ENCODE measurements at regions not wholly inside any gene's neighbourhood (a gene's known extent, or its start where the extent isn't known, plus 50 kb on each side); places are given as distances from the start of the nearest gene placed in this dataset.

DNA sequence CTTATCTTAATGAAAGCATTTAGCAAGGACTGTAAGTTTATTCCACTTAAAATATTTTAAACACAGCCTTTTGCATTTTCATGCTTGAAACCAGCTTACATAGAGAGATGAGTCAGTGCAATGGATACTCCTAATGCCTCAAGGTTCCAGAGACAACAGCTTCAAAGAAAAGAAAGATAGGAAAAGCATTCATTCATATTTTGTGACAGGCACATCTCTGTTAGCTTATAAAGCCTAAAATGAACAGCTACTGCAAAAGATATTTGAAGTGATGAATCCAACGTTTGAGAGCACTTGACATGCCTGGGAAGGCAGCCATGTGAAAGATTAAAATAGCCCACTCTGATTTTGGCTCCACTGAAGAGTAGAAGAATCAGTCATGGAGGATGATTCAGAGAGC, 814.5 kb downstream of the RPS29 start:
- no TSS peak for BruUV-seq (replicated peaks)
- H3K4me3 ChIP-seq (ENCODE audit: low read depth, low read length, poor library complexity, severe bottlenecking): no peak overlapping the region
- H3K4me1 ChIP-seq (ENCODE audit: insufficient read depth, low read length, poor library complexity, severe bottlenecking): no peaks in the 10 kb centered on the region
- POLR2A ChIA-PET (ENCODE audit: low non-redundant PET): no interaction called here
- H3K27me3 ChIP-seq (replicated peaks; ENCODE audit: insufficient read depth, low read depth, low read length, poor library complexity): no peaks in the 10 kb centered on the region
- no peak for DNase-seq (ENCODE audit: low spot score)
- no peaks in the 10 kb centered on the region for H3K36me3 ChIP-seq (ENCODE audit: insufficient read depth, low read length, poor library complexity, severe bottlenecking)
- intact Hi-C loops (cut with micrococcal nuclease; ENCODE audit: unreplicated experiment): no loop called here
- H3K27ac ChIP-seq (ENCODE audit: low read depth, low read length, poor library complexity, severe bottlenecking): no peak overlapping the region
- CTCF ChIA-PET: no interaction called here
- peaks cover 5% of the 10 kb centered on the region for H3K9me3 ChIP-seq (ENCODE audit: low read depth, low read length, poor library complexity, severe bottlenecking)
- TF ChIP-seq EZH2 (IDR thresholded peaks at IDR 0.05; ENCODE audit: borderline replicate concordance, low read depth, low read length, poor library complexity, severe bottlenecking): no peak

DNA sequence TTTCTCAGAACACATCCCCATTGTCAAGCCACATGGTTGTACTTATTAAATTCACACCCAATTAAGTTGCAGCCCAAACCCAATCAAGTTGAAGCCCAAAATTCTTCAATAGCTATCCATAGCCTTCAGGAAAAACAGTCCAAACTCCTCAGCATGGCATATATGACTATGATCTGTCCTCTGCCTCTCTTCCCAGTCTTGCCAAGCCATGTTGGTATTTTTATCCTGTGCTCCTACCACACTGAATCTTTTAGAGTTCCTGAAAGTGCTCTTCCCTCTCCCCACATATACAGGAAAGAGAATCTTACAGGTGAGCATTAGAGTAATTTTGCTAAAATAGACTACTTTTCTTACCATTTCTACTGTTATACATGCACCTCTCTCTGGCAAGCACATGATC, 834.9 kb downstream of the RPS29 start:
- H3K36me3 ChIP-seq (ENCODE audit: insufficient read depth, low read length, poor library complexity, severe bottlenecking): no peaks in the 10 kb centered on the region
- TF ChIP-seq EZH2 (IDR thresholded peaks at IDR 0.05; ENCODE audit: borderline replicate concordance, low read depth, low read length, poor library complexity, severe bottlenecking): no peak
- TF ChIP-seq CTCF (conservative IDR thresholded peaks at IDR 0.05; ENCODE audit: low read depth, low read length): no peak

DNA sequence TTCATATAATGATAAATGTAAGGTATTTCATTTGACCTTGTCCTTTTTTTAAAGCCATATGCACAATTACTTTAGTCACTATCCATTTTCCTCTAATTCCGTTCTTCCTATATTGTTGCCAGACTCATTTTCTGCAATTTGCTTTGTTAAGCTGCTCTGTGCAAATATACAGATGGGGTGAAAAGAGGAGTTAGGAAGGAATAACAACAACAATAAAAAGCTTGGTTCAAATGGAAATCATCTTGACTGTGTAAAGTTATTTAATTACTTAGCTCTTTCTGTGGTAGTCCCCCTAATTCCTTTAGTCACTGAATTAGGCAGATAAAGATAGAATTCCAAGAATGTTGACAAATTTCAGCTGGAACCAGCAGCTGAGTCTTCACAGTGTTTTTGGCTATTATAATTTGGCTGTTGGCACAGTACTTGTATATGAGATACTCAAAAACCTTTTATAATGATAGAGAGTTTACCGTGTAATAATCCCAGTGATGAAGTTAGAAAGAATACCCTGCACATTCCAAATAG, 838.0 kb downstream of the RPS29 start:
- TF ChIP-seq CTCF (conservative IDR thresholded peaks at IDR 0.05; ENCODE audit: low read depth, low read length) (no peak), EZH2 (IDR thresholded peaks at IDR 0.05; ENCODE audit: borderline replicate concordance, low read depth, low read length, poor library complexity, severe bottlenecking) (no peak)
- H3K4me3 ChIP-seq (ENCODE audit: low read depth, low read length, poor library complexity, severe bottlenecking): no peak overlapping the region
- no TSS peak for BruUV-seq (replicated peaks)
- DNase-seq (ENCODE audit: low spot score): no peak
- ChIA-PET CTCF (no interaction called here), POLR2A (ENCODE audit: low non-redundant PET) (no interaction called here)
- H3K27ac ChIP-seq (ENCODE audit: low read depth, low read length, poor library complexity, severe bottlenecking): no peak overlapping the region
- H3K27me3 ChIP-seq (replicated peaks; ENCODE audit: insufficient read depth, low read depth, low read length, poor library complexity): no peaks in the 10 kb centered on the region
- peaks cover 1% of the 10 kb centered on the region for H3K4me1 ChIP-seq (ENCODE audit: insufficient read depth, low read length, poor library complexity, severe bottlenecking)
- H3K9me3 ChIP-seq (ENCODE audit: low read depth, low read length, poor library complexity, severe bottlenecking): no peaks in the 10 kb centered on the region
- intact Hi-C loops (cut with micrococcal nuclease; ENCODE audit: unreplicated experiment): no loop called here
- no peaks in the 10 kb centered on the region for H3K36me3 ChIP-seq (ENCODE audit: insufficient read depth, low read length, poor library complexity, severe bottlenecking)

More for the DNA sequence above, 834.9 kb downstream of the RPS29 start:
- no peak for DNase-seq (ENCODE audit: low spot score)
- Histone ChIP-seq H3K4me3 (ENCODE audit: low read depth, low read length, poor library complexity, severe bottlenecking) (no peak overlapping the region), H3K4me1 (ENCODE audit: insufficient read depth, low read length, poor library complexity, severe bottlenecking) (no peaks in the 10 kb centered on the region), H3K27me3 (replicated peaks; ENCODE audit: insufficient read depth, low read depth, low read length, poor library complexity) (no peaks in the 10 kb centered on the region), H3K9me3 (ENCODE audit: low read depth, low read length, poor library complexity, severe bottlenecking) (no peaks in the 10 kb centered on the region), H3K27ac (ENCODE audit: low read depth, low read length, poor library complexity, severe bottlenecking) (no peak overlapping the region)
- BruUV-seq (replicated peaks): no TSS peak
- intact Hi-C loops (cut with micrococcal nuclease; ENCODE audit: unreplicated experiment): no loop called here
- ChIA-PET POLR2A (ENCODE audit: low non-redundant PET) (no interaction called here), CTCF (no interaction called here)

GRCh38 chr14:48747561-48748089, 838.6 kb downstream of the RPS29 start:
- intact Hi-C loops (cut with micrococcal nuclease; ENCODE audit: unreplicated experiment): no loop called here

More at GRCh38 chr14:48747561-48748089, 838.6 kb downstream of the RPS29 start:
- Histone ChIP-seq H3K27me3 (replicated peaks; ENCODE audit: insufficient read depth, low read depth, low read length, poor library complexity) (no peaks in the 10 kb centered on the region), H3K4me3 (ENCODE audit: low read depth, low read length, poor library complexity, severe bottlenecking) (no peak overlapping the region), H3K27ac (ENCODE audit: low read depth, low read length, poor library complexity, severe bottlenecking) (no peak overlapping the region), H3K9me3 (ENCODE audit: low read depth, low read length, poor library complexity, severe bottlenecking) (no peaks in the 10 kb centered on the region), H3K4me1 (ENCODE audit: insufficient read depth, low read length, poor library complexity, severe bottlenecking) (peaks cover 7% of the 10 kb centered on the region), H3K36me3 (ENCODE audit: insufficient read depth, low read length, poor library complexity, severe bottlenecking) (no peaks in the 10 kb centered on the region)
- TF ChIP-seq CTCF (conservative IDR thresholded peaks at IDR 0.05; ENCODE audit: low read depth, low read length) (no peak), EZH2 (IDR thresholded peaks at IDR 0.05; ENCODE audit: borderline replicate concordance, low read depth, low read length, poor library complexity, severe bottlenecking) (no peak)
- POLR2A ChIA-PET (ENCODE audit: low non-redundant PET): no interaction called here
- no TSS peak for BruUV-seq (replicated peaks)
- CTCF ChIA-PET: no interaction called here
- no peak for DNase-seq (ENCODE audit: low spot score)
